ENCODE measurements at regions not wholly inside any gene's neighbourhood (a gene's known extent, or its start where the extent isn't known, plus 50 kb on each side); places are given as distances from the start of the nearest gene placed in this dataset.
"Not testable (repeated sequence)": the region's sequence is repeated elsewhere in the genome, so short reads cannot be mapped to it uniquely, and the experiment has no call there.

DNA sequence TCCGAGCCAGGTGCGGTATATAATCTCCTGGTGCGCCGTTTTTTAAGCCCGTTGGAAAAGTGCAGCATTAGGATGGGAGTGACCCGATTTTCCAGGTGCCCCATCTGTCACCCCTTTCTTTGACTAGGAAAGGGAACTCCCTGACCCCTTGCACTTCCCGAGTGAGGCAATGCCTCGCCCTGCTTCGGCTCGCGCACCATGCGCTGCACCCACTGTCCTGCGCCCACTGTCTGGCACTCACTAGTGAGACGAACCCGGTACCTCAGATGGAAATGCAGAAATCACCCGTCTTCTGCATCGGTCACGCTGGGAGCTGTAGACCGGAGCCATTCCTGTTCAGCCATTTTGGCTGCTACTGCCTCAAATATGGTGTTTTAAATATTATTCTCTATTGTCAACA is 198.0 kb downstream of the MEIS1 start:
- H3K27me3 ChIP-seq (ENCODE audit: control insufficient read depth in 1 of 2, insufficient read depth in 2 of 2, low read length in 2 of 2); H3K27ac ChIP-seq (ENCODE audit: low read depth, low read length); H3K4me1 ChIP-seq (ENCODE audit: insufficient read depth, low read length); H3K9me3 ChIP-seq (ENCODE audit: low read length); H3K36me3 ChIP-seq (ENCODE audit: insufficient read depth, low read length); H3K9ac ChIP-seq (ENCODE audit: low read length); H3K4me3 ChIP-seq (ENCODE audit: low read depth in 1 of 2, low read length in 2 of 2): not testable (repeated sequence)

GRCh38 chr2:66633631-66634030 is 198.7 kb downstream of the MEIS1 start:
- Histone ChIP-seq H3K4me3 (ENCODE audit: low read depth in 1 of 2, low read length in 2 of 2) (no peak overlapping the region), H3K4me1 (ENCODE audit: insufficient read depth, low read length) (no peaks in the 10 kb centered on the region), H3K27me3 (ENCODE audit: control insufficient read depth in 1 of 2, insufficient read depth in 2 of 2, low read length in 2 of 2) (no peaks in the 10 kb centered on the region), H3K36me3 (ENCODE audit: insufficient read depth, low read length) (no peaks in the 10 kb centered on the region), H3K27ac (ENCODE audit: low read depth, low read length) (no peak overlapping the region), H3K9me3 (ENCODE audit: low read length) (no peaks in the 10 kb centered on the region), H3K9ac (ENCODE audit: low read length) (no peak overlapping the region)

- no peaks in the 10 kb centered on the region for H3K4me1 ChIP-seq (ENCODE audit: insufficient read depth, low read length)
- no peaks in the 10 kb centered on the region for H3K27me3 ChIP-seq (ENCODE audit: control insufficient read depth in 1 of 2, insufficient read depth in 2 of 2, low read length in 2 of 2)
- no peak overlapping the region for H3K4me3 ChIP-seq (ENCODE audit: low read depth in 1 of 2, low read length in 2 of 2)
- no peaks in the 10 kb centered on the region for H3K9me3 ChIP-seq (ENCODE audit: low read length)
- no peak overlapping the region for H3K9ac ChIP-seq (ENCODE audit: low read length)
- no peaks in the 10 kb centered on the region for H3K36me3 ChIP-seq (ENCODE audit: insufficient read depth, low read length)
- H3K27ac ChIP-seq (ENCODE audit: low read depth, low read length) = no peak overlapping the region
These were observed 199.9 kb downstream of the MEIS1 start for GRCh38 chr2:66634784-66635183.

DNA sequence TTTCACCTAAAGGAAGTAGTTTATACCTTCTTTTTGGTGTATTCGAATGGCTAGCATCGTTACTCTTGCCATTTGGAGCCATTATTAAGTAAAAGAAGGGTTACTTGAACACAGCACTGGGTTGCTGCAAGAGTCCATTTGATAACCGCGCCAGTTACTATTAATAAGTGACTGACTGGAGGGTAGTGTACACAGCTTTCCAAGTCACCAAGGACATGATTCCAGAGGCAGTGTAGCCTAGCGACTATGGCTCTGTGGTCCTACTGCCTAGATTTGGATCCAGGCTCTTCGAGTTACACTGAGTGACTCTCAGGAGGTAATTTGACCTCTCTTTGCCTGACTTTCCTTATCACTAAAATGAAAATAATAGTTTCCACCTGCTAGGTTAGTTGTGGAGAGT is 206.8 kb downstream of the MEIS1 start:
- no peaks in the 10 kb centered on the region for H3K9me3 ChIP-seq (ENCODE audit: low read length)
- no peak overlapping the region for H3K27ac ChIP-seq (ENCODE audit: low read depth, low read length)
- H3K4me1 ChIP-seq (ENCODE audit: insufficient read depth, low read length) = no peaks in the 10 kb centered on the region
- no peak overlapping the region for H3K9ac ChIP-seq (ENCODE audit: low read length)
- no peaks in the 10 kb centered on the region for H3K27me3 ChIP-seq (ENCODE audit: control insufficient read depth in 1 of 2, insufficient read depth in 2 of 2, low read length in 2 of 2)
- no peak overlapping the region for H3K4me3 ChIP-seq (ENCODE audit: low read depth in 1 of 2, low read length in 2 of 2)
- no peaks in the 10 kb centered on the region for H3K36me3 ChIP-seq (ENCODE audit: insufficient read depth, low read length)

DNA sequence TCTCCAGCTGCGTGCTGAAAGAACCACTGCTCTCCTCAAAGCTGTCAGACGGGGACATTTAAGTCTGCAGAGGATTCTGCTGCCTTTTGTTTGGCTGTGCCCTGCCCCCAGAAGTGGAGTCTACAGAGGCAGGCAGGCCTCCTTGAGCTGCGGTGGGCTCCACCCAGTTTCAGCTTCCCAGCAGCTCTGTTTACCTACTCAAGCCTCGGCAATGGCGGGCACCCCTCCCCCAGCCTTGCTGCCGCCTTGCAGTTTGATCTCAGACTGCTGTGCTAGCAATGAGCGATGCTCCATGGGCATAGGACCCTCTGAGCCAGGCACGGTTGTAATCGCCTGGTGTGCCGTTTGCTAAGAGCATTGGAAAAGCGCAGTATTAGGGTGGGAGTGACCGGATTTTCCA is 213.2 kb downstream of the MEIS1 start:
- H3K36me3 ChIP-seq (ENCODE audit: insufficient read depth, low read length); H3K4me3 ChIP-seq (ENCODE audit: low read depth in 1 of 2, low read length in 2 of 2); H3K4me1 ChIP-seq (ENCODE audit: insufficient read depth, low read length); H3K27ac ChIP-seq (ENCODE audit: low read depth, low read length); H3K9ac ChIP-seq (ENCODE audit: low read length); H3K9me3 ChIP-seq (ENCODE audit: low read length); H3K27me3 ChIP-seq (ENCODE audit: control insufficient read depth in 1 of 2, insufficient read depth in 2 of 2, low read length in 2 of 2): not testable (repeated sequence)

DNA sequence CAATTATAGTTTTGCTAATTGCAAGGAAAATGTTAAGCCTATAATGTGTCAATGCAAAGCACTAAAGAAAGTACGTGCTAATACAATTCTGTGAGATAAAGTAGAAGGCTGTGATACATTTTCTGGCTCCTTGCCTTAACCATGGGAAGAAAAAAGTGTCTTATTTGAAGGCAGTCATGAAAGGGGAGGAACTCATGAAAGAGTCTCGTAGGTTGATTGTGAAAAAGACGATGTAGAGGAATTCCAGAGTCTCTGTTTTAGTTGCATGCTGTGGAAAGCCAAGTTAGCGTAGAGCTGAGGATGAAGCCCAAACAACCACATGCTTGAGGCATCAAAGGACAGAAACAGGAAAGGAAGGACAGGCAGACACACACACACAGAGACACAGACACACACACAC is 214.1 kb downstream of the MEIS1 start:
- no peaks in the 10 kb centered on the region for H3K27me3 ChIP-seq (ENCODE audit: control insufficient read depth in 1 of 2, insufficient read depth in 2 of 2, low read length in 2 of 2)
- no peaks in the 10 kb centered on the region for H3K4me1 ChIP-seq (ENCODE audit: insufficient read depth, low read length)
- no peak overlapping the region for H3K9ac ChIP-seq (ENCODE audit: low read length)
- no peak overlapping the region for H3K4me3 ChIP-seq (ENCODE audit: low read depth in 1 of 2, low read length in 2 of 2)
- H3K9me3 ChIP-seq (ENCODE audit: low read length) = no peaks in the 10 kb centered on the region
- no peak overlapping the region for H3K27ac ChIP-seq (ENCODE audit: low read depth, low read length)
- H3K36me3 ChIP-seq (ENCODE audit: insufficient read depth, low read length) = no peaks in the 10 kb centered on the region

GRCh38 chr2:66651295-66651694 is 216.4 kb downstream of the MEIS1 start:
- H3K4me1 ChIP-seq (ENCODE audit: insufficient read depth, low read length) = no peaks in the 10 kb centered on the region
- no peak overlapping the region for H3K27ac ChIP-seq (ENCODE audit: low read depth, low read length)
- no peak overlapping the region for H3K9ac ChIP-seq (ENCODE audit: low read length)
- no peaks in the 10 kb centered on the region for H3K9me3 ChIP-seq (ENCODE audit: low read length)
- no peaks in the 10 kb centered on the region for H3K36me3 ChIP-seq (ENCODE audit: insufficient read depth, low read length)
- H3K4me3 ChIP-seq (ENCODE audit: low read depth in 1 of 2, low read length in 2 of 2) = no peak overlapping the region
- H3K27me3 ChIP-seq (ENCODE audit: control insufficient read depth in 1 of 2, insufficient read depth in 2 of 2, low read length in 2 of 2) = no peaks in the 10 kb centered on the region

DNA sequence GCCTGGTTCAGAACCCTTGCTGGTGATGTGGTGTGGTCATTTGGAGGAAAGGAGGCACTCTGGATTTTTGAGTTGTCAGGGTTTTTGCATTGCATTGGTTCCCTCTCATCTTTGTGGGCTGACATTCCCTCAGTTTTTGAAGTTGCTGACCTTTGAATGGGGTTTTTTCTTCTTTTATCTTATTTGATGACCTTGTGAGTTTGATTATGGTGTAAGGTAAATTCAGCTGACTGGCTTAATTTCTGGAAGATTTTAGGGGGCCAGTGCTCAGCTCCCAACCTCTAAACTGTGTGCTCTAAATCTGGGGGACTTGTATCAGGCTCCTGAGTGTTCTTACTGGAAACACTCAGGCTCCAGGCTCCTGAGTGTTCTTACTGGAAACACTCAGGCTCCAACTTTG is 225.9 kb downstream of the MEIS1 start:
- H3K4me3 ChIP-seq (ENCODE audit: low read depth in 1 of 2, low read length in 2 of 2) = no peak overlapping the region
- no peak overlapping the region for H3K9ac ChIP-seq (ENCODE audit: low read length)
- H3K36me3 ChIP-seq (ENCODE audit: insufficient read depth, low read length) = no peaks in the 10 kb centered on the region
- no peaks in the 10 kb centered on the region for H3K9me3 ChIP-seq (ENCODE audit: low read length)
- H3K27ac ChIP-seq (ENCODE audit: low read depth, low read length) = no peak overlapping the region
- no peaks in the 10 kb centered on the region for H3K27me3 ChIP-seq (ENCODE audit: control insufficient read depth in 1 of 2, insufficient read depth in 2 of 2, low read length in 2 of 2)
- no peaks in the 10 kb centered on the region for H3K4me1 ChIP-seq (ENCODE audit: insufficient read depth, low read length)

GRCh38 chr2:66661253-66662173 is 226.6 kb downstream of the MEIS1 start:
- H3K27ac ChIP-seq (ENCODE audit: low read depth, low read length) = no peak overlapping the region
- no peaks in the 10 kb centered on the region for H3K36me3 ChIP-seq (ENCODE audit: insufficient read depth, low read length)
- no peak overlapping the region for H3K9ac ChIP-seq (ENCODE audit: low read length)
- no peaks in the 10 kb centered on the region for H3K27me3 ChIP-seq (ENCODE audit: control insufficient read depth in 1 of 2, insufficient read depth in 2 of 2, low read length in 2 of 2)
- no peaks in the 10 kb centered on the region for H3K4me1 ChIP-seq (ENCODE audit: insufficient read depth, low read length)
- no peak overlapping the region for H3K4me3 ChIP-seq (ENCODE audit: low read depth in 1 of 2, low read length in 2 of 2)
- no peaks in the 10 kb centered on the region for H3K9me3 ChIP-seq (ENCODE audit: low read length)

GRCh38 chr2:66665124-66665984 is 230.4 kb downstream of the MEIS1 start:
- no peaks in the 10 kb centered on the region for H3K27me3 ChIP-seq (ENCODE audit: control insufficient read depth in 1 of 2, insufficient read depth in 2 of 2, low read length in 2 of 2)
- H3K27ac ChIP-seq (ENCODE audit: low read depth, low read length) = no peak overlapping the region
- no peak overlapping the region for H3K4me3 ChIP-seq (ENCODE audit: low read depth in 1 of 2, low read length in 2 of 2)
- H3K9me3 ChIP-seq (ENCODE audit: low read length) = no peaks in the 10 kb centered on the region
- H3K9ac ChIP-seq (ENCODE audit: low read length) = no peak overlapping the region
- no peaks in the 10 kb centered on the region for H3K36me3 ChIP-seq (ENCODE audit: insufficient read depth, low read length)
- no peaks in the 10 kb centered on the region for H3K4me1 ChIP-seq (ENCODE audit: insufficient read depth, low read length)

DNA sequence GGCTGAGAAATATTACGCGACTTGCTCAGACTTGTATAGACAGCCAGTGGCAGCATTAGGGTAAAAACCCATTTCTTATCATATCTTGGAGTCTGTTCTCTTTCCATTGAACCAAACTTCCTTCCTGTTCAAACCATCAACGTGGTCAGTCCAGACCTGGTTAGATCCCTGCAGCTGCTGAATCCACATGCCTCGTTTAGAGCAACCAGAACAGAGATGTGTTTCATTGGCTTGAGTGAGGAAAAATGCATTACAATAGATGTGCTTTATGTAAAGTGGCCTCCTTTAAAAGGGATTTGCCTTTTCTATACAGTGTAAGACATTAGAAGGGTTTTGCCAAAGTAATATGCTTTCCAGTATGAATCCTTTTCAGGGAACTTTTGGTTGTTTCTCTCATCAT is 232.4 kb downstream of the MEIS1 start:
- Histone ChIP-seq H3K9ac (ENCODE audit: low read length) (no peak overlapping the region), H3K27ac (ENCODE audit: low read depth, low read length) (no peak overlapping the region), H3K4me1 (ENCODE audit: insufficient read depth, low read length) (no peaks in the 10 kb centered on the region)

More for the DNA sequence above, 232.4 kb downstream of the MEIS1 start:
- Histone ChIP-seq H3K4me3 (ENCODE audit: low read depth in 1 of 2, low read length in 2 of 2) (no peak overlapping the region), H3K9me3 (ENCODE audit: low read length) (no peaks in the 10 kb centered on the region), H3K27me3 (ENCODE audit: control insufficient read depth in 1 of 2, insufficient read depth in 2 of 2, low read length in 2 of 2) (no peaks in the 10 kb centered on the region), H3K36me3 (ENCODE audit: insufficient read depth, low read length) (no peaks in the 10 kb centered on the region)
